ENCODE measurements at regions not wholly inside any gene's neighbourhood (a gene's known extent, or its start where the extent isn't known, plus 50 kb on each side); places are given as distances from the start of the nearest gene placed in this dataset.

GRCh38 chr10:106312087-106312486 lies 852.4 kb downstream of the SORCS1 start:
- TF ChIP-seq, protein P1, sequence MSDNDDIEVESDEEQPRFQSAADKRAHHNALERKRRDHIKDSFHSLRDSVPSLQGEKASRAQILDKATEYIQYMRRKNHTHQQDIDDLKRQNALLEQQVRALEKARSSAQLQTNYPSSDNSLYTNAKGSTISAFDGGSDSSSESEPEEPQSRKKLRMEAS (IDR thresholded peaks at IDR 0.05), result no peak
- TF ChIP-seq EZH2 (IDR thresholded peaks at IDR 0.05; ENCODE audit: low read depth, low read length, severe bottlenecking) (no peak), CTCF (IDR thresholded peaks at IDR 0.05; ENCODE audit: control extremely low read depth in 1 of 3, insufficient read depth in 1 of 3, low read depth in 1 of 3, low read length in 3 of 3) (no peak), CHD7 (IDR thresholded peaks at IDR 0.05; ENCODE audit: insufficient replicate concordance, low read length) (no peak), POLR2AphosphoS5 (IDR thresholded peaks at IDR 0.05; ENCODE audit: low read depth, low read length) (no peak), MAFK (IDR thresholded peaks at IDR 0.05; ENCODE audit: low read depth, low read length) (no peak), ZNF274 (IDR thresholded peaks at IDR 0.05; ENCODE audit: borderline replicate concordance, extremely low read depth, low read length) (no peak), GABPA (IDR thresholded peaks at IDR 0.05; ENCODE audit: borderline replicate concordance, insufficient read depth, low read length) (no peak), POLR2A (IDR thresholded peaks at IDR 0.05; ENCODE audit: control extremely low read depth in 1 of 2, low read depth in 2 of 2, low read length in 2 of 2) (no peak), EP300 (IDR thresholded peaks at IDR 0.05; ENCODE audit: borderline replicate concordance in 1 of 2, low read depth in 2 of 2, low read length in 2 of 2) (no peak)
